ENCODE measurements at regions not wholly inside any gene's neighbourhood (a gene's known extent, or its start where the extent isn't known, plus 50 kb on each side); places are given as distances from the start of the nearest gene placed in this dataset.

DNA sequence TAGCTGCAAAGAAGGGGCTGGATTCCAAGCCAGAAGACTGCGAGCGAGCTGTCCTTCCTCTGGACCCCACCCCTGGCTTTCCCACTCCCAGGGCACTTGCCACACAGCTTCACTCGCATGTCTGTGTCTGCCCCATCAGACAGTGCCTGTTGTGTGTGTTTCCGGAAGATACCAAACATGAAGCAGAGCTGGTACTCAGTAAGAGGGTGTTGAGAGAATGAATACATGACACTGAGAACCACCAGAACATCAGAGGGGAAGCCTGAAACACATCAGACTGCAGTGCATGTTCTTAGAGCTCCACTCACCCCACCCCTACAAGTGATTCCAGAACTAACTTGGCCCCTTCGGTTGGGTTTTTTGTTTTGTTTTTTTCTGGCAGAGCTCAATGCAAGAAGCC lies 181.5 kb downstream of the TTC32 start:
- no peak for TF ChIP-seq CTCF (IDR thresholded peaks at IDR 0.05)
- TF ChIP-seq POLR2A (IDR thresholded peaks at IDR 0.05): no peak
- no peak for DNase-seq
- Histone ChIP-seq H3K9me3 (replicated peaks in 1 of 3) (no peaks in the 10 kb centered on the region), H3K27me3 (no peaks in the 10 kb centered on the region), H3K27ac (no peak overlapping the region), H3K4me3 (no peak overlapping the region), H3K36me3 (replicated peaks in 1 of 2) (no peaks in the 10 kb centered on the region), H3K4me1 (replicated peaks in 1 of 2) (no peaks in the 10 kb centered on the region)
- intact Hi-C loops (cut with DNase I): no loop called here
- WGBS, 4 donors: 89 to 94% (median 92%) methylated on average over 5 of the region's 5 CpGs

GRCh38 chr2:19719540-19719939 lies 182.2 kb downstream of the TTC32 start:
- intact Hi-C loops (cut with DNase I): no loop called here
- TF ChIP-seq CTCF (IDR thresholded peaks at IDR 0.05) (no peak), POLR2A (IDR thresholded peaks at IDR 0.05) (no peak)
- no peaks in the 10 kb centered on the region for H3K27me3 ChIP-seq
- no peaks in the 10 kb centered on the region for H3K36me3 ChIP-seq (replicated peaks in 1 of 2)
- no peak overlapping the region for H3K27ac ChIP-seq
- 82 to 89% (median 86%) methylated on average over 5 of the region's 5 CpGs for WGBS, 4 donors
- no peak overlapping the region for H3K4me3 ChIP-seq
- no peak for DNase-seq
- H3K9me3 ChIP-seq (replicated peaks in 1 of 3): no peaks in the 10 kb centered on the region
- no peaks in the 10 kb centered on the region for H3K4me1 ChIP-seq (replicated peaks in 1 of 2)

GRCh38 chr2:19717446-19717845 lies 184.3 kb downstream of the TTC32 start:
- 85 to 89% (median 88%) methylated on average over 2 of the region's 2 CpGs for WGBS, 4 donors
- intact Hi-C loops (cut with DNase I): no loop called here
- Histone ChIP-seq H3K27ac (no peak overlapping the region), H3K9me3 (replicated peaks in 1 of 3) (no peaks in the 10 kb centered on the region), H3K27me3 (no peaks in the 10 kb centered on the region), H3K36me3 (replicated peaks in 1 of 2) (no peaks in the 10 kb centered on the region), H3K4me1 (replicated peaks in 1 of 2) (no peaks in the 10 kb centered on the region), H3K4me3 (no peak overlapping the region)
- TF ChIP-seq POLR2A (IDR thresholded peaks at IDR 0.05): no peak
- TF ChIP-seq CTCF (IDR thresholded peaks at IDR 0.05): no peak
- DNase-seq: no peak

DNA sequence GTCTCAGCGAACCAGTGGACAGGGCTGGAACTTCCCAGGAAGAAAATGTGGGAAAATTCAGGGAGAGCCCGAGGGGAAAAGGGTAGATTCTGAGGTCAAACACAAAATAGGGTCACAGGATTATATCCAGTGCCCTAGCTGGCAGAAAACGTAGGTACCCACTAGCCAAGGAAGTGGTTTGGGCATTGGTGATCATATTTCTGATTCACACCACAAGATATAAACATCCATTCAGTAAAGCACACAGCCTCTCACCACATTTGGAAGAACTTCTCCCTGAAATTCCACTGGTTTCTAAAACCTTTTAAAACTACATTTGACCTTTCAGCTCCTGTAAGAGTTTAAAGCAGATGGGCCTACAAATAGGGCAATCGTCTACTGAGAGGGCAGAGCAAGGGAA lies 186.9 kb downstream of the TTC32 start:
- no peaks in the 10 kb centered on the region for H3K27me3 ChIP-seq
- WGBS, 4 donors: 69 to 80% (median 73%) methylated on average over 4 of the region's 4 CpGs
- no peak for TF ChIP-seq CTCF (IDR thresholded peaks at IDR 0.05)
- no peak for TF ChIP-seq POLR2A (IDR thresholded peaks at IDR 0.05)
- no peak overlapping the region for H3K27ac ChIP-seq
- no peaks in the 10 kb centered on the region for H3K4me1 ChIP-seq (replicated peaks in 1 of 2)
- no peaks in the 10 kb centered on the region for H3K9me3 ChIP-seq (replicated peaks in 1 of 3)
- DNase-seq: no peak
- H3K4me3 ChIP-seq: no peak overlapping the region
- intact Hi-C loops (cut with DNase I): no loop called here
- H3K36me3 ChIP-seq (replicated peaks in 1 of 2): no peaks in the 10 kb centered on the region

Data from adrenal gland (tissue), 9 donors.